D341Med (cell line): ENCODE measurements at regions not wholly inside any gene's neighbourhood (a gene's known extent, or its start where the extent isn't known, plus 50 kb on each side); places are given as distances from the start of the nearest gene placed in this dataset.

Experiments
- DNase-seq: peaks from one replicate; pipeline ENCODE4 v3.0.0; 2012; ENCODE audit warnings: low spot score

- no peak for DNase-seq
Measured at GRCh38 chr6:100177956-100178355, 183.9 kb upstream of the MCHR2 start.

DNA sequence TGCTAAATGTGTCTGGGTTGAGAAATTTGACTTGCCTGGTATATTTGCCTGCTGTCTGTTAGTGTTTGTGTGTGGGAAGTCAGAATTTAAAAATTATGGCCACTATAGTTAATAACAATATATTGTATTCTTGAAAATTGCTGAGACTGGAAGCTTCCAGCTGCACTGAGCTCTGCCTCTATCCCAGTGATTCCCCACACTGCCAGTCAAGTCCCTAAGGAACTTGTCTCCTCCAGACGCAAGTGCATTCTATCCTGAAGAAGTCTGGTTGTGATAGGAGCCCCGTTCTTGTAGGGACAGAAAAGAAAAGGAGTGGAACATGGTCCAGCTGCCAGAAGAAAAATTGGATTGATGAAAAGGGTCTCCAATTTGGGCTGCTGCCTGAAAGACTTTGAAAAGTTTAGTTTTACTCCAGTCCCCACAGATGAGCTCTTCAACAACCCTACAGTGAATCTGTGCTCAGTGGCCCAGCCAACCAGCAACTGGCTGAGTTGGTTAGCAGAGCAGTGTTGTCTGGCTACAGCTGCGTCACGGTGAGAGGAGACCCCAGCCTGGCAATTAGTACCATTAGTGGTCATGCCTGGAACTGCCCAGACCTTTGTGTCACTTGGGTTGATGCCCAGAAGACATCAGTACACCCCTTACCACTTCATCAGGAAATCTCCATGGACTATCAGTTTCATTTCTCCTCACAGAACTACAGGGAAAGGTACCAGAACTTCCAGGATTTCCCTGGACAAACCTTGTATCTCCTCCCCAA, 183.1 kb upstream of the MCHR2 start:
- DNase-seq: no peak

DNA sequence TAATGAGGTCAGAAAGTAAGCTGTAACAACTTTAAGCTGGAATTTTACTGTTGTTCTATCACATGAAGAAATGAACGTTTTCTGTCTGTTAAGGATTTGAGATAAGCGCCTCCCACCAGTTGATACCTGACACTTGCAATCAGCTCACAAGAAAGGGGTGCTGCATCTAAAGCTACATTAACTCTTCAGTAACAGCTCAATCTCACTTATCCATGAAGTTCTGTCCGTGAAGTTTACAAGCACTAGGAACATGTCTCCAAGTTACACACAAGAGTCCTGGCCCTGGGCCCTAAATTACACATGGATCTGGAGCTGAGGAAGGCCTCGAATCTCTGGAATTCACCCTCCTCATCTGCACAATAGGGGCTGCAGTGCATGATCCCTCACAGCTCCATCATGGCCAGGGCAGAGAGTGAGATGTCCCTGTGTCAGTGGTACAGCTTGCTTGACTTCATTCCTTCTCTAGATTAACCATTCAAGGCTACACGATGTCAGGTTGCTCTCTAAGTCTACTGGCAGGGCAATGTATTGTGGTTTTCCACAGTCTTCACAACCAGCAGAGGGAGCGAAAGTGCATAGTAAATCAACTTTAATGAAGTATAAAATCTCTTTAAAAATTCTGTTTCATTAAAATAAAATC, 182.4 kb upstream of the MCHR2 start:
- peak; percentile 30 for DNase-seq

- no peak for DNase-seq
Measured at GRCh38 chr6:100175814-100176310, 181.8 kb upstream of the MCHR2 start.

DNA sequence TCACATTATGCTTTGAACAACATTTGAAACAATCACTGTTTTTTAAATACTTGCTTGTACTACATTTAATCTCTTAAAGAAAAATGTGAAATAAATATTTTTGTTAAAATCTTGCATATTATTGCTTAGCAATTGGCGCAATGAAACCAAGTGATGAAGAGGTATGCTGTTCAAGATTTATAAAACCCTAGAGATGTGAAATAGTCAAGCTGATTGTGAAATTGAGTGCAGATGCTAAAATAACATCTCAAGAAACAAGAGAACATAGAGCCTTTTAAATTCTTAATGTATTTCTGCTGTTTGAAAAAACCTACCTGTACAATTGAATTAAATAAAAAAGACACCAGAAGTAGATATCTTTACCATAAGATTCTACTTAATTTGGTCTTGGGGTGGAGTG, 179.2 kb upstream of the MCHR2 start:
- DNase-seq: no peak

DNA sequence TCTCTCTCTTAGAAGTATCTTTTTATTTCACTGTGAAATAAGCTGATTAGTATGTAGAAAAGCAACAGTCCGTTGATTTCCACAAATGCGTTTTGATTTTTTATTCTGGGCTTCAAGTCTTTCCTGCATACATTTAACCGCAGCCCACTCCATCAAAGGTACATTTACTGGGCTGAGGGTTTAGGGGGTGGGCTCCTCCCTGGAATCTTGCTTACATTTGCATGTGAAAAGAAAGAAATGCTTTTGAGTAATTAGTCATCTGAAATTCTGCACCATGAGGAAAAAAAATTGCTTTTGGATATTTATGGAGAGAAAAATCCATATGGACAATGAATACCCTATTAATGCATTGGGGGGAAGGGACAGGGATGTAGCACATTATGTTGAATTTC, 178.3 kb upstream of the MCHR2 start:
- no peak for DNase-seq

DNA sequence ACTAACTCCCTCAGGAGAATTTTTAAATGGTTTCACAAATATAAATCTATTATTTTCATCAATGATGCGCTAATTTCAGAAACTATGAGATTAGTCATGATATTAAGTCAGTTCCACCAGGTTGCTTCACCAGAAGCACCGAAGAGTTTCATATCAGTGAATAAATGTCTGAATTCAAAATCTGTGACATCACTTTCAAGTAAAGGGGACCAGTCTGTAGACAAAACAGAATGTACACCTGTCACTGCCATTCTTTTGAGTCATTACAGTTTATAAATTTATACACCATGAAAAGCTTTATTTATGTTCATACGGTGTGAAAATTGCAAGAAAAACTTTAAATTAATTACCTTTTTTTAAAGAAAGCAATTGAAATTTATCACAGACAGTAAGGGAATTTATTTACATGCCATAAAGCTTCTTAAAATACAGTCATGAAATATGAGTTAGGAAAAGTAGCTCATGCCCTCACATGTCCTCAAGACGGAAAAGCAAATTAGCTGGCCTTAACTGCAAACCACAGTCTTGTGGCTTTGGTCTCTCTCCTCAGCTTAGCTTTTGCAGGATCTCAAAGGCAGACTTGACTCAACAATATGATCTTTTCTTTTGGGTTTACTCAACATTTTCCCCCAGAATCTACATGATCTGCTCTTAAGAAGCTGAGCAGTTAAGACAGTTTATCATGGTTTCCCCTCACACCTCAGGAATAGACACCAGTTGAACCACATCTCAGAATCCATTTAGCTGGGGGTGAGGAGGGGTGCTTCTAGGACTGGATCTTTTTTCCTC, 177.7 kb upstream of the MCHR2 start:
- DNase-seq: no peak

DNA sequence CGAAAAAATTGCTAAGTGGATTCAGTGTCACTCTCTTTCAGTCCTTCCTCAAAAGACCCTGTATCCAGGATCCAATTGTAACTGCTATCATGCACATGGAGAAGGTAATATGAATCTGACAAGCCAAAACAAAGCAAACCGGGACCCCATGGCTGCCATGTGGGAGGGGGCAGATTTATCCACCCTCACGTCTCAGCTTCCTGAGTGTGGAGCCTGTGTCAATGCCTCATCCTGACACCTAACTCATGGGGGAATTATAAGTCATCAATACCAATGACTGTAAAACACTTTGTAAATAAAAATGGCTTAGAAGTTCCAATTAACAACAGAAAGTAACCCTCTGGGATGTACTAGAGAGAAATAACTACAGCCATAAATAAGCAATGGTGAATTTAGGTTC, 174.1 kb upstream of the MCHR2 start:
- DNase-seq: no peak

DNA sequence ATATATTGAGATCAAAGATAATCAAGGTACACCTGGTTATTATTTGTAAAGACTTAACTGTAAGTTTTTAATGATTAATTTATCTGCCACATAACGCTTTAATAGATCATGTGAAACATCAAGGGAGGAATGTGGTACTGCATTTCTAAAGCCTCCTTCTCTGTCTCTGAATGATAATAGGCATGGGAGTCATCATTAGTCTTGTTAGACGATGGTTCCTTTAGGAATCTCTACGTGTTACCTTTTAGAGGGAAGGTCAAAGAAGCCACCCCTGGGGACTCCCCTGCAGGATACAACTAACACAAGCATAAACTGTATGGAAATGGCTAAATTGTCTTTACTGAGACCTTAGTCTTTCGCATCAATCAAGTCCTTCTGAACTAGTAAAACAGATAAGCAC, 173.6 kb upstream of the MCHR2 start:
- no peak for DNase-seq

GRCh38 chr6:100166956-100167355, 172.9 kb upstream of the MCHR2 start:
- no peak for DNase-seq

DNA sequence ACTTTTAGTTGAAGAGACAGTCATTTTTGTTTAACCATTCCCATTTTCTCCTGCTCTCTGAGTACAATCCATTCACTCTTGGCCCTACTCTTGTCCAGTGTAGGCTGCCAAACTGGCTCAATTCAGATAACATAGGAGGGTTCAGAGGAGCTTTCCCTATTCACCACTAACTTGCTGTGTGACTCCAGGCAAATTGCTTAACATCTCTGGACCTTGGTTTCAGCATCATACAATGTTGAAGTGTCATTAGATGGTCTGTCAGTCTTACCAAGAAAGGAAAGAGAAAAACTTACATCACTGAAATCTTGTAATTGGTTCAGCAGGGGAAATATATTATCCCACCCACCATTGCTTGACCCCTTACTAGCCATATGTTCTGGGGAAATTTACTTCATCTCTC, 171.4 kb upstream of the MCHR2 start:
- no peak for DNase-seq

DNA sequence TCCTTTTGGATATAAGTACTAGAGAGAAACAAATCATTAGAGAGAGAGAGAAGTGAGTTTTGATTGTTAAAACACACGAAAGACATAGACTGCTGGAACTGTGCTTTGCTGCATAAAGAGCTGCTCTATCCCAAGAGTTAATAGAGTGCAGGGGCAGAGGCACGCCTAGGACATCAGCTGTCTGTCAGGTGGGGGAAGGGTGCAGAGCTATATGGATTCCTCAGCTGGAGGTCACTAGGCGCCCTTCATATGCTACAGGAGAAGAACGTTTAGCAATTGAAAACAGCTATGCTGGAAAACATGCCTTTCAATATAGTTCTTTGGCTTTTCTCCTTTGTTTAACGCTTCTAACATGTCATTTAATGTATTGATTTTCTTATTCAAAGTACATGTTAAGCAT, 169.0 kb upstream of the MCHR2 start:
- DNase-seq: no peak

- no peak for DNase-seq
Measured at GRCh38 chr6:100161782-100162365, 167.9 kb upstream of the MCHR2 start.

DNA sequence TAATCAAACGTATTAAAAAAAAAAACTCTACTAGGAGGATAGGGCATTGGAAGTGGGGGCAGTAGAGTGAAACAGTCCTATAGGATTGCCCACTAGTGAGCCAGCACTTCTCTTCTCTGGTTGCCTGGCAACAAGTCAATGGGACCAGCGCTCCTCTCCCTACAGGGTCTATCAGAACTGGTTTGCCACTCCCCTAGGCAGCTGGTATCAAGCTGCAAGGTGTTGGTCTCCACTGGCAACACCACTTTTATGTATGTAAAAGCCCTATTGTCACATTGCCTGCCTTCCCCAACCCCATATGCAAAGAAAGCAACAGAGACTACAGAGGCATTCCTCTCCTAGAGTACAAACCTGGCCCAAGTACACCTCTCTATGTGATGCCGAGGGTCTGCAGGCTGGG, 166.9 kb upstream of the MCHR2 start:
- DNase-seq: no peak

GRCh38 chr6:100155141-100155540, 161.1 kb upstream of the MCHR2 start:
- no peak for DNase-seq

DNA sequence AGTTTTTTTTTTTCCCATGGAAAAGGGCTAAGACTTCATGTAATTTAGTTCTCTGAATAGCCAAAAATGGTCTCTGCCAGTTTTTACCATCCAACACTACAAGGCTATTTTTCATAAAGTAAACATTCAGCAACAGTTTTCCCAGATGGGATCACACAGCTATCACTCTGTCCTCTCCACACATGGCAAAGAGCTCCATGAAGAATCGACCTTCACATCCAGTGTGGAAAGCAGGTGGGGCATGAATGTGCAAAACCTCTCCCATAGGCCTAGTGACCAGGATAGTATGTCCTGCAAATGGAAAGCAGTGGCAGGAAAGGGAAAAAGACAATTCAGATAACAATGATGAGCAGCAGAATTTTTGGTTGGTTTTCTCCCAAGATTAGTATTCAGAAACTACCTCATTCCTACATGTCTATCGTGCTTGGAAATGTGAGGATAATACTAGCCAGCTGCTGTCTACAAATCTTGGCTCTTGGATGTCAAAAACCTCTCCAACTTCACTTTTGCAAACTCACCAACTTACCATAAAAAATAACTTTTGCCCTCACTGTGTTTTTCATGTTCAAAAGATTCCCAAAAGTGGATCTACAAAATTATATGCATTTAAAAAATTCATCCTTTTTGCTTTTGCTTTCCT, 159.7 kb upstream of the MCHR2 start:
- no peak for DNase-seq

DNA sequence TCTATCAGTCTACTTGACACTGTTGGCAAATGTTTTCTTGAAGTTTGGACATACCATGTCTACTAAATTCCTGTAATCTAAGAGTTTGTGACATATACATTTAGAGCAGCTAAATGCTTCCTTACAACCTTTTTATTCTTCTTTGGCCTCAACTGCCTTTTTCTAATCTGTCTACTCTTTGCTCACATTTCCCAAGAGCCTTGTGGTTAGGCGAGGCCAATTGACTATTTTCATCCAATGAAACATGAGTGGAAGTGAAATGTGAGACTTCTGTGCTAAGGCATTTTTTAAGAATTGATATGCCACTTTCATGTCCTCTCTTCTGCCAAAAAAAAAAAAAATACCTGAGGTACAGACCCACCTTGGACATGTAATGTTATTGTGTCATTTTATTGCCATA, 158.2 kb upstream of the MCHR2 start:
- DNase-seq: no peak

GRCh38 chr6:100144991-100145390, 151.0 kb upstream of the MCHR2 start:
- DNase-seq: no peak

DNA sequence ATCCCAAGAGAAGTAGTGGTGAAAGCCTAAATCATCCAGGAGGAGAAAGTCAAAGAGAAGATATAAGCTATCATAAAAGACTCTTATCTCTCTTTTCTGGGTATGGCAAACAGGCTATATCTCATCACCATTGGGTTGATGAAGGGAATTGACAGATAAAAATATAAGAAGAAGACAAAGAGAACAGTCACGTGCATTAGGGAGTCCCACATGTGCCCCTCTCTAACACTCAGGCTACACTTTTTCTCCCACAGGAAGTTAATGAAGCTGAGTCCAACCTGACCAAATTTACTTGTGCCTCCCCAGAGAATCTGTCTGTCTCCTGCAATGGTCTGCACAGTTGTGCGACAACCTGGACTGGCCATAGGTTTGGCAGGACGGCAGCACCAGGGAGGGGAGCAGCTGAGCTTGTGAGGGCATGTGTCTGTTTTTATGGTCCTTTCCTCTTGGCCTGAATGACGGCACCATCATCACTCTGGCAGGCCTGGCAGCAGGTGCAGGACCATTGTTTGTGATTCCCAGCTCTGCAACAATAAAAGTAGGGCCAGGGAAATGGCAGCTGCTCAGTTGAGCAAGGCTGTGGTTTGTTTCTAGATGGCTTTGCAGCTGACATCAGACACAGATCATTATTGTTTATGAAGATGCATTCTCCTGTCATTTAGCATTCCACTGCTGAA, 144.5 kb upstream of the MCHR2 start:
- no peak for DNase-seq

- DNase-seq: no peak
Measured at GRCh38 chr6:100137759-100138158, 143.7 kb upstream of the MCHR2 start.

DNA sequence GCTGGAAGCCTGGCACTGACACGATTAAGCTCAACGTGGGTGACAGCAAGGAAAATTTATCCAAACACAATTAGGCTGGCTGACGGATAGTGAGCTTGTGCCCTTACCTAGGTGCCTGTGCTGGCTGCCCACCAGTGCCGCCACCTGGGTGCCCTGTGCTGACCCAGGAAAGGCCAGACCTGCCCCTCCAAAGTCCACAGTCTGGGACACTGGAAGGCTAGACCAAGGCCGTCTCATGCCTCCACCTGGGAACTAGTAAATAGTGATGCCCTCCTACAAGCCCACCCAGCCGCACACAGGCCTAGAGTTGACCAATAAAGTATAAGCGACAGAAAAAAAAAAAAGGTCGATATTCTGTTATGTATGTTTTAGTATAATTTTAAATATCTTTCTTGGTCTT, 142.6 kb upstream of the MCHR2 start:
- no peak for DNase-seq

DNA sequence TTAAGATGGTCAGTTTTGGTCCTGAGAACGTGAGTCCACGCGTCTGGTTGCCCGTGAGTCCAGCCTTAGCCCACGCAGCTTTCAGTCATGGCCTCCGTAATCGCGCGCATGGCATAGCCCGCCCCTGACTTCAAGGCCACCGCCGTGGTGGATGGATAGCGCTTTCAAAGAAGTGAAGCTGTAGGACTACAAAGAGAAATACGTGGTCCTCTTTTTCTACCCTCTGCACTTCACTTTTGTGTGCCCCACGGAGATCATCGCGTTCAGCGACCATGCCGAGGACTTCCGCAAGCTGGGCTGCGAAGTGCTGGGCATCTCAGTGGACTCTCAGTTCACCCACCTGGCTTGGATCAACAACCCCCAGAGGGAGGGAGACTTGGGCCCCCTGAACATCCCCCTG, 142.0 kb upstream of the MCHR2 start:
- no peak for DNase-seq
